ENCODE measurements at regions not wholly inside any gene's neighbourhood (a gene's known extent, or its start where the extent isn't known, plus 50 kb on each side); places are given as distances from the start of the nearest gene placed in this dataset.

GRCh38 chr2:219939647-219940046 is 312.2 kb downstream of the SLC4A3 start:
- ChIA-PET POLR2A (no interaction called here), CTCF (no interaction called here)
- no peak for DNase-seq (ENCODE audit: extremely low spot score)
- TF ChIP-seq L3MBTL2 (conservative IDR thresholded peaks at IDR 0.05) (no peak), FOXA1 (IDR thresholded peaks at IDR 0.05) (no peak), ZNF384 (IDR thresholded peaks at IDR 0.05) (no peak), LEF1 (IDR thresholded peaks at IDR 0.05; ENCODE audit: borderline replicate concordance) (no peak), ELF4 (IDR thresholded peaks at IDR 0.05) (no peak), PKNOX1 (IDR thresholded peaks at IDR 0.05) (no peak), FOXM1 (IDR thresholded peaks at IDR 0.05; ENCODE audit: borderline replicate concordance) (no peak), NFRKB (IDR thresholded peaks at IDR 0.05) (no peak), SP1 (IDR thresholded peaks at IDR 0.05) (no peak), CTBP1 (IDR thresholded peaks at IDR 0.05; ENCODE audit: borderline replicate concordance) (no peak), SUZ12 (IDR thresholded peaks at IDR 0.05) (no peak), BHLHE40 (IDR thresholded peaks at IDR 0.05; ENCODE audit: borderline replicate concordance) (no peak)

- CTCF ChIA-PET, result no interaction called here
- DNase-seq (ENCODE audit: extremely low spot score), result no peak
Measured at GRCh38 chr2:219944866-219945265, 317.4 kb downstream of the SLC4A3 start.

GRCh38 chr2:219946021-219946420 is 318.6 kb downstream of the SLC4A3 start:
- DNase-seq (ENCODE audit: extremely low spot score), result no peak
- no peak for TF ChIP-seq PKNOX1 (IDR thresholded peaks at IDR 0.05)
- TF ChIP-seq FOXM1 (IDR thresholded peaks at IDR 0.05; ENCODE audit: borderline replicate concordance), result no peak
- TF ChIP-seq ARNT (IDR thresholded peaks at IDR 0.05), result no peak
- TF ChIP-seq L3MBTL2 (conservative IDR thresholded peaks at IDR 0.05), result no peak
- no peak for TF ChIP-seq ELF4 (IDR thresholded peaks at IDR 0.05)
- no peak for TF ChIP-seq HDGF (IDR thresholded peaks at IDR 0.05; ENCODE audit: borderline replicate concordance)
- no peak for TF ChIP-seq LEF1 (IDR thresholded peaks at IDR 0.05; ENCODE audit: borderline replicate concordance)
- TF ChIP-seq SUZ12 (IDR thresholded peaks at IDR 0.05), result no peak
- TF ChIP-seq FOXA1 (IDR thresholded peaks at IDR 0.05), result no peak
- TF ChIP-seq SP1 (IDR thresholded peaks at IDR 0.05), result no peak
- no peak for TF ChIP-seq ZNF384 (IDR thresholded peaks at IDR 0.05)
- POLR2A ChIA-PET, result no interaction called here
- CTCF ChIA-PET, result no interaction called here

More at GRCh38 chr2:219944866-219945265, 317.4 kb downstream of the SLC4A3 start:
- TF ChIP-seq FOXM1 (IDR thresholded peaks at IDR 0.05; ENCODE audit: borderline replicate concordance), result no peak
- TF ChIP-seq TARDBP (IDR thresholded peaks at IDR 0.05), result no peak
- TF ChIP-seq CTBP1 (IDR thresholded peaks at IDR 0.05; ENCODE audit: borderline replicate concordance), result no peak
- no peak for TF ChIP-seq L3MBTL2 (conservative IDR thresholded peaks at IDR 0.05)
- TF ChIP-seq ARNT (IDR thresholded peaks at IDR 0.05), result no peak
- TF ChIP-seq HDGF (IDR thresholded peaks at IDR 0.05; ENCODE audit: borderline replicate concordance), result no peak
- TF ChIP-seq ELF4 (IDR thresholded peaks at IDR 0.05), result no peak
- POLR2A ChIA-PET, result no interaction called here

GRCh38 chr2:219946529-219946928 is 319.1 kb downstream of the SLC4A3 start:
- TF ChIP-seq SP1 (IDR thresholded peaks at IDR 0.05), result no peak
- ChIA-PET POLR2A (no interaction called here), CTCF (interaction anchor here (0.7 kb wide), 1 partner anchor 864 kb away, joined by 3 read pairs; no protein-coding TSS in a partner anchor)
- DNase-seq (ENCODE audit: extremely low spot score), result no peak

GRCh38 chr2:219947575-219947974 is 320.1 kb downstream of the SLC4A3 start:
- TF ChIP-seq HDGF (IDR thresholded peaks at IDR 0.05; ENCODE audit: borderline replicate concordance), result no peak
- POLR2A ChIA-PET, result no interaction called here
- CTCF ChIA-PET, result interaction anchor here (0.6 kb wide), 1 partner anchor 234 kb away, joined by 3 read pairs; no protein-coding TSS in a partner anchor
- DNase-seq (ENCODE audit: extremely low spot score), result no peak

- ChIA-PET POLR2A (no interaction called here), CTCF (no interaction called here)
- DNase-seq (ENCODE audit: extremely low spot score), result no peak
- TF ChIP-seq FOXA1 (IDR thresholded peaks at IDR 0.05) (no peak), SUZ12 (IDR thresholded peaks at IDR 0.05) (no peak), ARNT (IDR thresholded peaks at IDR 0.05) (no peak)
Measured at GRCh38 chr2:219949053-219949452, 321.6 kb downstream of the SLC4A3 start.

GRCh38 chr2:219951099-219951498 is 323.7 kb downstream of the SLC4A3 start:
- ChIA-PET POLR2A (no interaction called here), CTCF (interaction anchor here (0.6 kb wide), 1 partner anchor 9 kb away, joined by 5 read pairs; no protein-coding TSS in a partner anchor)
- DNase-seq (ENCODE audit: extremely low spot score), result no peak
- no peak for TF ChIP-seq BHLHE40 (IDR thresholded peaks at IDR 0.05; ENCODE audit: borderline replicate concordance)
- no peak for TF ChIP-seq ARNT (IDR thresholded peaks at IDR 0.05)
- TF ChIP-seq SP1 (IDR thresholded peaks at IDR 0.05), result no peak
- TF ChIP-seq FOXK2 (IDR thresholded peaks at IDR 0.05), result no peak
- no peak for TF ChIP-seq ZNF384 (IDR thresholded peaks at IDR 0.05)
- no peak for TF ChIP-seq ELF4 (IDR thresholded peaks at IDR 0.05)
- TF ChIP-seq NFRKB (IDR thresholded peaks at IDR 0.05), result no peak
- no peak for TF ChIP-seq L3MBTL2 (conservative IDR thresholded peaks at IDR 0.05)
- TF ChIP-seq FOXM1 (IDR thresholded peaks at IDR 0.05; ENCODE audit: borderline replicate concordance), result no peak
- no peak for TF ChIP-seq LEF1 (IDR thresholded peaks at IDR 0.05; ENCODE audit: borderline replicate concordance)
- no peak for TF ChIP-seq FOXA1 (IDR thresholded peaks at IDR 0.05)
- no peak for TF ChIP-seq PKNOX1 (IDR thresholded peaks at IDR 0.05)
- TF ChIP-seq TARDBP (IDR thresholded peaks at IDR 0.05), result no peak
- TF ChIP-seq SUZ12 (IDR thresholded peaks at IDR 0.05), result no peak

Measured in HEK293T (cell line).